ENCODE measurements at regions not wholly inside any gene's neighbourhood (a gene's known extent, or its start where the extent isn't known, plus 50 kb on each side); places are given as distances from the start of the nearest gene placed in this dataset.

- DNase-seq (ENCODE audit: low read depth in 1 of 2, low spot score in 1 of 2), result no peak
- TF ChIP-seq JUND (IDR thresholded peaks at IDR 0.05; ENCODE audit: low read depth), result no peak
- in situ Hi-C loops (cut with HindIII; ENCODE audit: low pct_unique_long_range_greater_than_20kb, low sequenced_read_pairs), result no loop called here
Measured at GRCh38 chr10:4649886-4650508, 176.0 kb upstream of the AKR1E2 start.

GRCh38 chr10:4649471-4649870 is 176.5 kb upstream of the AKR1E2 start:
- no peak for DNase-seq (ENCODE audit: low read depth in 1 of 2, low spot score in 1 of 2)
- TF ChIP-seq JUND (IDR thresholded peaks at IDR 0.05; ENCODE audit: low read depth), result no peak
- in situ Hi-C loops (cut with HindIII; ENCODE audit: low pct_unique_long_range_greater_than_20kb, low sequenced_read_pairs), result no loop called here

DNA sequence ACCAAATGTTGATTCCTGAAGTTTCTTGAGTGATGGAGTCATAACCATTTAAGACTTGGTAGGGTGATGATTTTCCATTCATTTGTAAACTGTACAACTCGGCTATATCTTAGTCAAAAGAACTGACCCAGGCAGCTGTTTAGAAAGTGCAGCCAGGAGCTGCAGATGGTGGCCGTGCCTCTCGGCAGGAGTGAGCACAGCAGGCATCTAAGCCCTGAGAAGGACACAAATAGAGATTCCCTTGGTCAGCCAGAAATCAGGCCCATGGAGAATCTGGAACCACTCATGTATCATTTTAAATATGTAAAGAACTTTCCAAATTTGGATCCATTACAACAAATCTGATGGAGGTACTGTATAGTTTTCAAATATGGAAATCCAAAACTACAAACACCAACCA is 177.0 kb upstream of the AKR1E2 start:
- no peak for DNase-seq (ENCODE audit: low read depth in 1 of 2, low spot score in 1 of 2)
- in situ Hi-C loops (cut with HindIII; ENCODE audit: low pct_unique_long_range_greater_than_20kb, low sequenced_read_pairs), result no loop called here
- TF ChIP-seq JUND (IDR thresholded peaks at IDR 0.05; ENCODE audit: low read depth), result no peak

DNA sequence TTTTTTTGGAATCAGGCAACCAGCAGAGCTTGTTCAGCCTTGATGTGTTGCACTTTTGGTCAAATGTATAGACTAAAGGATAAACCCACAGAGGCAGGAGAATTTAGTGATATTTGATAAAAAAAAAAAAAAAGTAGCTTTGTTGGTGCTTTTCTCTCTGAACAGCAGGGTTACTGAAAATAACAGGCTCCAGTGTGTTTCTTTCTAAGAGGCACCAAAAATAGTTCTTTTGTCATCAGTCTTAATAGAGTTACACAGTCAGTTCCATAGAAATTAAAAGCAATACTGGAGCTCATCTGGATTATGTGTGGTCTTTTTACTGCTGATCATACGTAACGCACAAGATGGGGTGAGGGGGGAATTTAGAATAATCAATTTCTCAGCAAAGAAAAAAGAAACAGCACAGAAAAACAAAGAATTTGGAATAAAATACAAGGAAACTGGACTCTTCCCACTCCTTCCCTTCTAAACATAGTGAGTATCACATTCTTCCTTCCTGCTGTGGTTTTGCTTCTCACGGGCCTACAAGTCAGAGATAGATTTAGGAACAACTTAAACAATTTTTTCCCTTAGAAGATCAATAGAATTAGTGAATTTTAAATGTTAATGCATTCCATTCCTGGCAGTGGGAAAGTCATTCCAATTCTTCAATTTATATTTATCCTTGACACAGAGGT is 178.8 kb upstream of the AKR1E2 start:
- DNase-seq (ENCODE audit: low read depth in 1 of 2, low spot score in 1 of 2), result no peak
- no peak for TF ChIP-seq JUND (IDR thresholded peaks at IDR 0.05; ENCODE audit: low read depth)
- in situ Hi-C loops (cut with HindIII; ENCODE audit: low pct_unique_long_range_greater_than_20kb, low sequenced_read_pairs), result no loop called here

GRCh38 chr10:4646547-4646946 is 179.5 kb upstream of the AKR1E2 start:
- no peak for TF ChIP-seq JUND (IDR thresholded peaks at IDR 0.05; ENCODE audit: low read depth)
- DNase-seq (ENCODE audit: low read depth in 1 of 2, low spot score in 1 of 2), result no peak
- in situ Hi-C loops (cut with HindIII; ENCODE audit: low pct_unique_long_range_greater_than_20kb, low sequenced_read_pairs), result no loop called here

- in situ Hi-C loops (cut with HindIII; ENCODE audit: low pct_unique_long_range_greater_than_20kb, low sequenced_read_pairs), result no loop called here
- DNase-seq (ENCODE audit: low read depth in 1 of 2, low spot score in 1 of 2), result no peak
- TF ChIP-seq JUND (IDR thresholded peaks at IDR 0.05; ENCODE audit: low read depth), result no peak
Measured at GRCh38 chr10:4645836-4646235, 180.2 kb upstream of the AKR1E2 start.

DNA sequence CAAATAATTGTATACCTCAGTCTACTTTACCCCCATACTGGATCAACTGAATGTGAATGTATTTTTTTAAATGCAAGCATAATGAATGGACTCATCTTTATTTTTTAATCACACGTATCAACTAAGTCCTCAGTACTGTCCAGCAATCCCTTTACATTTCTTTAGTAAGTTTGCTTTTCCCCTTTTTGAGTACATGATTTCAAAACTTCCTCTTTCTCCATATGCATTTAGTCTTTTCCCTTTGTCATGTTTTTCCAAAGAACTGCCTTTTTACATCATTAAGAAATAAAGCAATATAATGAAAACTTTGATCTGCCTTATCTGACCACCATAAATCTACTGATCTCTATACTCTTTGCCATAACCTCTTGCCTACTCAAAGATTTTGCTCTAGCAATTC is 182.5 kb upstream of the AKR1E2 start:
- TF ChIP-seq JUND (IDR thresholded peaks at IDR 0.05; ENCODE audit: low read depth), result no peak
- in situ Hi-C loops (cut with HindIII; ENCODE audit: low pct_unique_long_range_greater_than_20kb, low sequenced_read_pairs), result no loop called here
- no peak for DNase-seq (ENCODE audit: low read depth in 1 of 2, low spot score in 1 of 2)

DNA sequence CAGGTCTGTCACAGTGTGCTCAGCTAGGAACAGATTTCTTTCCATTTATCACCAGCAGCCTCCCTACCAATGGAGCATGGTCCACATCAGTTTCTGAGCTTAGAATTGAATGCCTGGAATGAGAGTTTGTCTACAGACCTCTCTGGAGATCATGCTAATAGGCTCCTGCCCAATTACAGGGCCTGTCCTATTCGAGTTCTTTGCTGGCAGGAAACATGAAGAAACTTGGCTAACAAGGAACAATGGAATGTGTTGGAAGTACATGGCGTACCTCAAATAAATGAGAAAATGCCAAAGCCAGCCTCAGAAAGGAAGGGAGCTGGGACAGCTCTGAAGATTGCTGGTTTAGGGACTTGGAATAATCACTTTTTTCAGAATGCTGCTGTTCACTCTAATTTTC is 186.0 kb upstream of the AKR1E2 start:
- TF ChIP-seq JUND (IDR thresholded peaks at IDR 0.05; ENCODE audit: low read depth), result no peak
- peak in 1 of 2 experiments; percentile 13 for DNase-seq (ENCODE audit: low read depth in 1 of 2, low spot score in 1 of 2)
- in situ Hi-C loops (cut with HindIII; ENCODE audit: low pct_unique_long_range_greater_than_20kb, low sequenced_read_pairs), result no loop called here

DNA sequence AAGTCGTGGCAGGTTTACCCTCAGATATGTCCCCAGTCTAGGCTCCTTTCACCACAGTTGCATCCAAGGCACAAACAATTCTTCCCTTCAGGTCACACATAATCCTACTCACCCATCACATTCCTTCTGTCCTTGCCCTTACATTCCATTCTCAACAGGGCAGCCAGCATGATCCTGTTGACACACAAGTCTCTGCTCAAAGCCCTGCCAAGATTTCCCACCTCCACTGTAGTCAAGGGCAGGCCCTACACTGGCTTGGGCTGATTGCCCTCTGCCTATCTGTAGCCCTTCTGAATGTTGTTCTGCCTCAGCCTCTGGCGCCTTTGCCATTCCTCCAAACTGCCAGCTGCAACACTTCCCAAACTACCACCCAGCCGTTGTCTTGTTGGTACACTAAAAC is 187.9 kb upstream of the AKR1E2 start:
- DNase-seq (ENCODE audit: low read depth in 1 of 2, low spot score in 1 of 2), result peak in 1 of 2 experiments; percentile 62
- in situ Hi-C loops (cut with HindIII; ENCODE audit: low pct_unique_long_range_greater_than_20kb, low sequenced_read_pairs), result no loop called here
- TF ChIP-seq JUND (IDR thresholded peaks at IDR 0.05; ENCODE audit: low read depth), result no peak

DNA sequence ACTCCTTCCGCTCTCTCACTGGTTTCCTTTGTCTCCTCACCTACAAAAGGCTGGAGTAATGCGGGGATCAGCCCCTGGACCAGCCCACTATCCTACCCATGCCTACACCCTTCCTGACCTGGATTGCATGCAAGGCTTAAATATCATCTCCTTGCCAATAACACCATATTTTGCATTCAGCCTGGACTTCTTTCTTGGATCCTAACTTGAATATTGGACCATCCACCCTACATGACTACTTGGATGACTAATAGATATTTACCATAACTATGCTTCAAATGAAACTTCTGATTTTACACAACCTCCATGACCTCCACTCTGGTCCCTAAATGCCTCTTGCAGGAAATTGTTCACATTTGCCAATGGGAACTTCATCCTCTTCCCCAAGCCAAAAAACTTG is 188.3 kb upstream of the AKR1E2 start:
- in situ Hi-C loops (cut with HindIII; ENCODE audit: low pct_unique_long_range_greater_than_20kb, low sequenced_read_pairs), result no loop called here
- TF ChIP-seq JUND (IDR thresholded peaks at IDR 0.05; ENCODE audit: low read depth), result no peak

DNA sequence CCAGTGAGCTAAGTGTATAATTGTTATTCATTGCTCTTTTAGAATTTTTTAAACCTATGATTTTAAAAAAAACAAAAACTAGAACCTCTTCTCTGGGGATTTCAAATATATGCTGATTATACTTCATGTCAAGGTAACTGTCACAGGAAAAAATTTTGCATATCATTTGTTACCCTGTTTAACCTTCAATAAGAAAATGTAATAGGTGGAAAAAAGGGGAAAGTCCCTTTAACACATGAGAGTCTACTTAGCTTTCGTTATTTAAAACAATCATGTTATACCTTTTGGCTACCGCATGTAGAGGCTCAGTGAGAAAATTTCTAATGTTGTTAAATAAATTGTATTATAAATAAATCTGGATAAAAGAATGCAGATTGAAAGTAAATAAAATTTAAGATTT is 190.1 kb upstream of the AKR1E2 start:
- in situ Hi-C loops (cut with HindIII; ENCODE audit: low pct_unique_long_range_greater_than_20kb, low sequenced_read_pairs), result no loop called here
- no peak for TF ChIP-seq JUND (IDR thresholded peaks at IDR 0.05; ENCODE audit: low read depth)
- no peak for DNase-seq (ENCODE audit: low read depth in 1 of 2, low spot score in 1 of 2)

More for the DNA sequence above, 188.3 kb upstream of the AKR1E2 start:
- DNase-seq (ENCODE audit: low read depth in 1 of 2, low spot score in 1 of 2), result no peak

GRCh38 chr10:4635388-4635787 is 190.6 kb upstream of the AKR1E2 start:
- no peak for DNase-seq (ENCODE audit: low read depth in 1 of 2, low spot score in 1 of 2)
- in situ Hi-C loops (cut with HindIII; ENCODE audit: low pct_unique_long_range_greater_than_20kb, low sequenced_read_pairs), result no loop called here
- no peak for TF ChIP-seq JUND (IDR thresholded peaks at IDR 0.05; ENCODE audit: low read depth)

DNA sequence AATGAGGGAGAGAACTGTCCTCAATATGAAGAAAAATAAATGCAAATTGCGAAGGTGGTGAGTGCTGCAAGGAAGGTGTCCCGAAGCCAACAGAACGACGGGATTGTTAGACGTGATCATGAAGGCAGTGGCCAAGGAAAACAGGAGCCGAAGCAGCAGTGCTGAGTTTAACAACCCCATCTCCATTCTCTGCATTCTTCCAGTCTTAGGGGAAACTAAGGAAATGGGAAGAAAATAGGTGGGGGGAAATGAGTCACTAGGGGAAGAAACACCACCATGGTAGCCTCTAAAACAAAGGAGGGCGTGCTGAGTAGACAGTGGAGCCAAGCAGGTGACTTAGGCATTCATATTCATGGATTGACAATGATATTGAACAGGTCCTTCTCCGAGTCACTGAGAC is 192.2 kb upstream of the AKR1E2 start:
- TF ChIP-seq JUND (IDR thresholded peaks at IDR 0.05; ENCODE audit: low read depth), result no peak
- in situ Hi-C loops (cut with HindIII; ENCODE audit: low pct_unique_long_range_greater_than_20kb, low sequenced_read_pairs), result no loop called here
- no peak for DNase-seq (ENCODE audit: low read depth in 1 of 2, low spot score in 1 of 2)

DNA sequence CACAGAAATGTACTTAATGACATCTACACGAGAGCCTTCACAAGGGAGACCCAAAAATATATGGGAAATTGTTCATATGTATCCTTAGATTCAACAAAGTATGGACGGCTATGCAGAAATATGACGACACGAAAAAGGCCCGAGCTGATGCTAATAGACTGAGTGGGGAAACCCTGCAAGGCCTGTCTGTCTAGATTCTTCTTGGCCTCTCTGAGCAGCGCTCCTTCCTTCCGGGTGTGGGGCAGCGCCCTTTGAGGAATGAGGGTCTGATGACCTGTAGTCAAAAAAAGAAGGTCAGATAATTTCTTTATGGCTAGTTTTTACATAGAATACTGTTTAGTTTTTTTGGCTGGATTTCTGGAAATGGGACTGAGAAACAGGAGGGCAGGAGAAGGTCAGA is 192.8 kb upstream of the AKR1E2 start:
- TF ChIP-seq JUND (IDR thresholded peaks at IDR 0.05; ENCODE audit: low read depth), result no peak
- DNase-seq (ENCODE audit: low read depth in 1 of 2, low spot score in 1 of 2), result peak in 1 of 2 experiments; percentile 37
- in situ Hi-C loops (cut with HindIII; ENCODE audit: low pct_unique_long_range_greater_than_20kb, low sequenced_read_pairs), result no loop called here

Data from T47D (cell line).